IMR-90 (cell line): ENCODE measurements at regions not wholly inside any gene's neighbourhood (a gene's known extent, or its start where the extent isn't known, plus 50 kb on each side); places are given as distances from the start of the nearest gene placed in this dataset.

Experiments
- ATAC-seq: fragments of 200-7000 bp; cut with Tn5 transposase; 2 replicates; pipeline ENCODE4 v1.9.1; 2020; ENCODE audit warnings: low read depth, mild to moderate bottlenecking, moderate library complexity
- BruUV-seq: library from RNA; stranded (reverse); fragments of 400-500 nt; replicated peaks from 2 replicates; lab custom pipeline; 2021; lab: Mats Ljungman, UMichigan
- CTCF ChIA-PET: fragments of 300-600 bp; formaldehyde crosslinking; extraction: SDS; loops from one replicate; lab custom pipeline; 2021; ENCODE audit warnings: antibody characterized with exemption; lab: Yijun Ruan, JAX
- POLR2A ChIA-PET: fragments of 300-600 bp; sonication (Branson Sonifier 250); formaldehyde crosslinking; loops from one replicate; lab custom pipeline; 2022; ENCODE audit warnings: antibody characterized with exemption; ENCODE audit not compliant: unreplicated experiment; lab: Charles Lee
- DNase-seq: peaks from one replicate; pipeline ENCODE4 v3.0.0; 2013
- H2AFZ ChIP-seq: replicated peaks from 2 replicates; pipeline ENCODE3; 2013; ENCODE audit warnings: low read length, mild to moderate bottlenecking; ENCODE audit not compliant: poor library complexity
- H2AK5ac ChIP-seq: 2 replicates; pipeline ENCODE4 v1.6.1; 2013; ENCODE audit warnings: low read depth, low read length, inconsistent platforms
- H2AK9ac ChIP-seq: replicated peaks from 2 replicates; pipeline ENCODE3; 2013; ENCODE audit warnings: mild to moderate bottlenecking, low read depth, low read length, moderate library complexity; ENCODE audit not compliant: poor library complexity
- H2BK120ac ChIP-seq: 2 replicates; pipeline ENCODE4 v1.6.1; 2013; ENCODE audit warnings: low read depth, low read length, inconsistent platforms
- H2BK15ac ChIP-seq: 3 replicates; pipeline ENCODE4 v1.6.1; 2013; ENCODE audit warnings: low read depth, low read length, inconsistent platforms
- H2BK20ac ChIP-seq: 2 replicates; pipeline ENCODE4 v1.6.1; 2013; ENCODE audit warnings: low read depth, mild to moderate bottlenecking, inconsistent platforms, low read length, moderate library complexity
- H2BK5ac ChIP-seq: 2 replicates; pipeline ENCODE4 v1.6.1; 2013; ENCODE audit warnings: mild to moderate bottlenecking, low read depth, low read length, inconsistent platforms; ENCODE audit not compliant: poor library complexity, severe bottlenecking
- H3K14ac ChIP-seq: replicated peaks from 2 replicates; pipeline ENCODE4 v1.6.1; 2013; ENCODE audit warnings: low read depth, low read length, inconsistent platforms
- H3K18ac ChIP-seq: 2 replicates; pipeline ENCODE4 v1.6.1; 2013; ENCODE audit warnings: low read depth, low read length, control low read depth
- H3K23ac ChIP-seq: 2 replicates; pipeline ENCODE4 v1.6.1; 2013; ENCODE audit warnings: low read depth, low read length, inconsistent platforms
- H3K27ac ChIP-seq: 2 replicates; pipeline ENCODE4 v1.5.1; 2013; ENCODE audit warnings: mild to moderate bottlenecking, control low read depth, low read length; ENCODE audit not compliant: insufficient read depth
- H3K27me3 ChIP-seq: 2 replicates; pipeline ENCODE4 v1.6.1; 2013; ENCODE audit warnings: low read length; ENCODE audit not compliant: control insufficient read depth, insufficient read depth
- H3K36me3 ChIP-seq: 2 replicates; pipeline ENCODE4 v1.6.1; 2013; ENCODE audit warnings: low read length, mixed read lengths; ENCODE audit not compliant: control insufficient read depth, insufficient read depth
- H3K4ac ChIP-seq: 2 replicates; pipeline ENCODE4 v1.6.1; 2013; ENCODE audit warnings: low read depth, low read length, inconsistent platforms
- H3K4me1 ChIP-seq: 2 replicates; pipeline ENCODE4 v1.6.1; 2013; ENCODE audit warnings: low read length, mixed read lengths; ENCODE audit not compliant: control insufficient read depth, insufficient read depth
- H3K4me2 ChIP-seq: 2 replicates; pipeline ENCODE4 v1.6.1; 2013; ENCODE audit warnings: low read depth, mild to moderate bottlenecking, control low read depth, low read length, moderate library complexity
- H3K4me3 ChIP-seq: 2 replicates; pipeline ENCODE4 v1.5.1; 2013; ENCODE audit warnings: low read depth, mild to moderate bottlenecking, control low read depth, low read length, moderate library complexity; ENCODE audit not compliant: insufficient read depth
- H3K56ac ChIP-seq: 2 replicates; pipeline ENCODE4 v1.6.1; 2013; ENCODE audit warnings: low read length, inconsistent platforms; ENCODE audit not compliant: insufficient read depth; ENCODE audit errors: extremely low read depth
- H3K79me1 ChIP-seq, 2 experiments: 2 replicates each; pipeline ENCODE4 v1.6.1; 2013; ENCODE audit warnings: low read length in 2 of 2, inconsistent platforms in 1 of 2, low read depth in 1 of 2
- H3K9ac ChIP-seq: 2 replicates; pipeline ENCODE4 v1.6.1; 2013; ENCODE audit warnings: low read depth, low read length, control low read depth
- H3K9me1 ChIP-seq: 2 replicates; pipeline ENCODE4 v1.6.1; 2013; ENCODE audit warnings: low read length, inconsistent platforms; ENCODE audit not compliant: insufficient read depth
- H3K9me3 ChIP-seq: 2 replicates; pipeline ENCODE4 v1.6.1; 2013; ENCODE audit warnings: low read length; ENCODE audit not compliant: control insufficient read depth, insufficient read depth
- H4K20me1 ChIP-seq: 2 replicates; pipeline ENCODE4 v1.6.1; 2013; ENCODE audit warnings: low read length, inconsistent platforms; ENCODE audit not compliant: insufficient read depth
- H4K5ac ChIP-seq: 2 replicates; pipeline ENCODE4 v1.6.1; 2013; ENCODE audit warnings: mild to moderate bottlenecking, low read depth, low read length, control low read depth
- H4K8ac ChIP-seq, 2 experiments: 2 replicates each; pipeline ENCODE4 v1.6.1; 2013; ENCODE audit warnings: low read depth in 2 of 2, low read length in 2 of 2, control low read depth in 1 of 2, inconsistent platforms in 1 of 2
- H4K91ac ChIP-seq: 2 replicates; pipeline ENCODE4 v1.6.1; 2013; ENCODE audit warnings: low read depth, low read length, inconsistent platforms; ENCODE audit not compliant: insufficient read depth
- BHLHE40 ChIP-seq: fragments of 150-350 bp; IDR thresholded peaks from 2 replicates; pipeline ENCODE4 v1.6.1; 2016; ENCODE audit warnings: mild to moderate bottlenecking, low read depth, low read length
- CTCF ChIP-seq: conservative IDR thresholded peaks from 2 replicates; pipeline ENCODE4 v1.5.1; 2012; ENCODE audit warnings: mild to moderate bottlenecking, low read depth, low read length, improper control_type of control experiment
- ELK1 ChIP-seq: fragments of 150-350 bp; IDR thresholded peaks from 2 replicates; pipeline ENCODE4 v1.6.1; 2016; ENCODE audit warnings: low read depth, mild to moderate bottlenecking, low read length, moderate library complexity, borderline replicate concordance
- FOS ChIP-seq: fragments of 150-350 bp; IDR thresholded peaks from 2 replicates; pipeline ENCODE4 v1.6.1; 2016; ENCODE audit warnings: low read depth, low read length
- MAFK ChIP-seq: IDR thresholded peaks from 2 replicates; pipeline ENCODE4 v1.6.1; 2012; ENCODE audit warnings: low read depth, low read length, improper control_type of control experiment
- MAZ ChIP-seq: IDR thresholded peaks from 2 replicates; pipeline ENCODE4 v1.6.1; 2012; ENCODE audit warnings: low read depth, mild to moderate bottlenecking, low read length, improper control_type of control experiment, moderate library complexity, borderline replicate concordance
- MXI1 ChIP-seq: IDR thresholded peaks from 2 replicates; pipeline ENCODE4 v1.6.1; 2012; ENCODE audit warnings: low read depth, mild to moderate bottlenecking, low read length, moderate library complexity, borderline replicate concordance
- NFE2L2 ChIP-seq: fragments of 150-350 bp; IDR thresholded peaks from 2 replicates; pipeline ENCODE4 v1.6.1; 2016; ENCODE audit warnings: low read depth, mild to moderate bottlenecking, low read length
- POLR2A ChIP-seq: IDR thresholded peaks from 2 replicates; pipeline ENCODE4 v1.6.1; 2012; ENCODE audit warnings: mild to moderate bottlenecking, low read depth, low read length
- RAD21 ChIP-seq: IDR thresholded peaks from 2 replicates; pipeline ENCODE4 v1.6.1; 2012; ENCODE audit warnings: low read length, improper control_type of control experiment
- RCOR1 ChIP-seq: IDR thresholded peaks from 2 replicates; pipeline ENCODE4 v1.6.1; 2012; ENCODE audit warnings: mild to moderate bottlenecking, low read length, improper control_type of control experiment; ENCODE audit not compliant: insufficient replicate concordance
- RFX5 ChIP-seq: IDR thresholded peaks from 2 replicates; pipeline ENCODE4 v1.8.0; 2012; ENCODE audit warnings: low read depth, mild to moderate bottlenecking, low read length, moderate library complexity
- SMC3 ChIP-seq: fragments of 150-350 bp; IDR thresholded peaks from 2 replicates; pipeline ENCODE4 v1.6.1; 2016; ENCODE audit warnings: low read depth, mild to moderate bottlenecking, antibody characterized with exemption, low read length, moderate library complexity
- USF2 ChIP-seq: fragments of 150-350 bp; IDR thresholded peaks from 2 replicates; pipeline ENCODE4 v1.6.1; 2017; ENCODE audit warnings: mild to moderate bottlenecking, antibody characterized with exemption, low read length, low read depth
- WGBS, 2 experiments: methylation state at CpG; one replicate each; pipeline versions ENCODE4 v1.1.5 to v1.1.7; 2013; ENCODE audit warnings: missing lambda C conversion rate in 2 of 2; ENCODE audit not compliant: insufficient read length in 1 of 2; ENCODE audit errors: extremely low coverage in 2 of 2; 5-methylcytosine and 5-hydroxymethylcytosine counted together
- dilution Hi-C: fragments of 300-500 bp; cut with HindIII; formaldehyde crosslinking; loops from one replicate; pipeline ENCODE4 v1.14.3; 2018; ENCODE audit warnings: low sequenced_read_pairs; ENCODE audit not compliant: unreplicated experiment
- in situ Hi-C: fragments of 300-500 bp; cut with MboI; formaldehyde crosslinking; loops from 3 replicates; pipeline ENCODE4 v1.14.3; 2019; ENCODE audit warnings: low sequenced_read_pairs, inconsistent platforms, mixed read lengths
- intact Hi-C: fragments of 100-400 bp; cut with micrococcal nuclease; formaldehyde crosslinking; loops from 2 replicates; pipeline ENCODE4 v1.10.0; 2022

GRCh38 chr2:173557497-173557896 lies 202.8 kb downstream of the CDCA7 start:
- H3K36me3 ChIP-seq: no peaks in the 10 kb centered on the region
- H3K9me3 ChIP-seq: peaks cover 2% of the 10 kb centered on the region; the same call in 1 of the 2 replicates

More at GRCh38 chr2:173557497-173557896, 202.8 kb downstream of the CDCA7 start:
- CTCF ChIA-PET: interaction anchor here (0.7 kb wide), 1 partner anchor 12 kb away, joined by 3 read pairs; no protein-coding TSS in a partner anchor
- dilution Hi-C loops: no loop called here
- H3K4me1 ChIP-seq: no peaks in the 10 kb centered on the region
- H3K23ac ChIP-seq: no peak overlapping the region
- no peak overlapping the region for H3K27ac ChIP-seq
- H3K9me1 ChIP-seq: no peaks in the 10 kb centered on the region
- H3K9ac ChIP-seq: no peak overlapping the region
- no peak for ATAC-seq
- POLR2A ChIA-PET: no interaction called here
- H3K56ac ChIP-seq: no peak overlapping the region
- no peak overlapping the region for H3K18ac ChIP-seq
- H3K4me2 ChIP-seq: no peak overlapping the region
- H2BK20ac ChIP-seq: no peak overlapping the region
- H4K8ac ChIP-seq: no peak overlapping the region
- no peak overlapping the region for H3K4me3 ChIP-seq
- no TSS peak for BruUV-seq
- in situ Hi-C loops: no loop called here
- no peak overlapping the region for H4K5ac ChIP-seq
- H2BK15ac ChIP-seq: no peak overlapping the region
- WGBS, 2 experiments: no CpG with 5 or more reads among the region's 2 CpGs
- no peak overlapping the region for H3K4ac ChIP-seq
- H2BK120ac ChIP-seq: no peak overlapping the region
- no peak overlapping the region for H2BK5ac ChIP-seq
- DNase-seq: no peak
- H2AK9ac ChIP-seq: no peak overlapping the region
- no peak overlapping the region for H3K14ac ChIP-seq
- no peak overlapping the region for H2AFZ ChIP-seq
- peaks cover 41% of the 10 kb centered on the region for H3K27me3 ChIP-seq
- no peak for TF ChIP-seq CTCF
- TF ChIP-seq ELK1: no peak
- no peak for TF ChIP-seq POLR2A
- no peak for TF ChIP-seq MXI1
- TF ChIP-seq RAD21: no peak
- TF ChIP-seq RFX5: no peak
- TF ChIP-seq BHLHE40: no peak
- TF ChIP-seq FOS: no peak
- TF ChIP-seq NFE2L2: no peak
- no peak for TF ChIP-seq USF2
- no peak for TF ChIP-seq MAZ
- no peak for TF ChIP-seq RCOR1
- TF ChIP-seq MAFK: no peak
- no peak for TF ChIP-seq SMC3
- intact Hi-C loops: no loop called here
- no peaks in the 10 kb centered on the region for H3K79me1 ChIP-seq
- no peaks in the 10 kb centered on the region for H4K20me1 ChIP-seq
- no peak overlapping the region for H4K91ac ChIP-seq
- no peak overlapping the region for H2AK5ac ChIP-seq
